PC-9 (cell line): ENCODE measurements at regions not wholly inside any gene's neighbourhood (a gene's known extent, or its start where the extent isn't known, plus 50 kb on each side); places are given as distances from the start of the nearest gene placed in this dataset.

ENCODE experiments used
- BruUV-seq: library from RNA; stranded (reverse); fragments of 400-500 nt; replicated peaks from 2 replicates; lab custom pipeline; 2021; lab: Mats Ljungman, UMichigan
- CTCF ChIA-PET: fragments of 300-600 bp; sonication (Branson Sonifier 250); formaldehyde crosslinking; loops from one replicate; lab custom pipeline; 2022; ENCODE audit warnings: antibody characterized with exemption; lab: Charles Lee
- POLR2A ChIA-PET: fragments of 300-600 bp; sonication (Branson Sonifier 250); formaldehyde crosslinking; loops from one replicate; lab custom pipeline; 2022; ENCODE audit warnings: antibody characterized with exemption; ENCODE audit not compliant: unreplicated experiment; lab: Charles Lee
- DNase-seq, 2 experiments: peaks; one replicate each; pipeline versions ENCODE4 v3.0.0 to v3.0.0-alpha.2; 2015 to 2022; ENCODE audit warnings: mixed read lengths in 1 of 2
- H2AFZ ChIP-seq: fragments of 200-600 bp; sonication (generic); 2 replicates; pipeline ENCODE4 v1.8.1; 2017; ENCODE audit warnings: antibody characterized with exemption
- H3F3A ChIP-seq: fragments of 200-600 bp; sonication (generic); 2 replicates; pipeline ENCODE4 v1.8.1; 2017; ENCODE audit warnings: antibody characterized with exemption, mild to moderate bottlenecking, low read depth; ENCODE audit not compliant: insufficient read depth
- H3K27ac ChIP-seq: fragments of 200-600 bp; sonication (generic); 2 replicates; pipeline ENCODE4 v1.6.1; 2016; ENCODE audit warnings: mixed run types
- H3K27me3 ChIP-seq: fragments of 200-600 bp; sonication (generic); 2 replicates; pipeline ENCODE4 v1.6.1; 2016; ENCODE audit warnings: low read depth, mixed run types; ENCODE audit not compliant: insufficient read depth
- H3K36me3 ChIP-seq: fragments of 200-600 bp; sonication (generic); 2 replicates; pipeline ENCODE4 v1.6.1; 2016; ENCODE audit warnings: low read depth, mixed run types
- H3K4me1 ChIP-seq: fragments of 200-600 bp; sonication (generic); replicated peaks from 2 replicates; pipeline ENCODE4 v1.6.1; 2016; ENCODE audit warnings: mixed run types; ENCODE audit not compliant: insufficient read depth
- H3K4me2 ChIP-seq: fragments of 200-600 bp; sonication (generic); 2 replicates; pipeline ENCODE4 v1.6.1; 2017; ENCODE audit warnings: mixed run types
- H3K4me3 ChIP-seq: fragments of 200-600 bp; sonication (generic); 2 replicates; pipeline ENCODE4 v1.6.1; 2016; ENCODE audit warnings: mixed run types
- H3K79me2 ChIP-seq: fragments of 200-600 bp; sonication (generic); 2 replicates; pipeline ENCODE4 v1.6.1; 2017; ENCODE audit warnings: low read depth, mixed run types
- H3K9me2 ChIP-seq: fragments of 200-600 bp; sonication (generic); 2 replicates; pipeline ENCODE4 v1.8.1; 2017; ENCODE audit warnings: mild to moderate bottlenecking; ENCODE audit not compliant: insufficient read depth
- H3K9me3 ChIP-seq: fragments of 200-600 bp; sonication (generic); 2 replicates; pipeline ENCODE4 v1.8.1; 2016; ENCODE audit warnings: low read depth; ENCODE audit not compliant: insufficient read depth
- H4K20me1 ChIP-seq: fragments of 200-600 bp; sonication (generic); 2 replicates; pipeline ENCODE4 v1.8.1; 2017; ENCODE audit not compliant: insufficient read depth
- CTCF ChIP-seq: fragments of 200-600 bp; sonication (generic); conservative IDR thresholded peaks from 2 replicates; pipeline ENCODE4 v1.6.1; 2017; ENCODE audit warnings: mixed run types, antibody characterized with exemption, mild to moderate bottlenecking, moderate library complexity
- EZH2 ChIP-seq: fragments of 200-600 bp; sonication (generic); IDR thresholded peaks from 2 replicates; pipeline ENCODE4 v1.8.0; 2017; ENCODE audit warnings: antibody characterized with exemption, low read depth
- intact Hi-C: fragments of 100-400 bp; cut with micrococcal nuclease; formaldehyde crosslinking; loops from one replicate; pipeline ENCODE4 v1.10.0; 2022; ENCODE audit not compliant: unreplicated experiment

GRCh38 chr1:234879147-234880080 lies 249.2 kb downstream of the TOMM20 start:
- Histone ChIP-seq H3K27me3 (no peaks in the 10 kb centered on the region), H2AFZ (no peak overlapping the region), H3K27ac (no peak overlapping the region), H4K20me1 (no peaks in the 10 kb centered on the region), H3F3A (peaks cover 30% of the 10 kb centered on the region), H3K36me3 (no peaks in the 10 kb centered on the region), H3K4me1 (peaks cover 40% of the 10 kb centered on the region), H3K4me3 (no peak overlapping the region), H3K4me2 (no peak overlapping the region), H3K9me2 (no peaks in the 10 kb centered on the region), H3K9me3 (no peaks in the 10 kb centered on the region), H3K79me2 (no peaks in the 10 kb centered on the region)
- CTCF ChIA-PET, result no interaction called here
- TF ChIP-seq CTCF (no peak), EZH2 (no peak)
- no peak for DNase-seq
- POLR2A ChIA-PET, result interaction anchor here (0.7 kb wide), 1 partner anchor 407 kb away, joined by 13 read pairs; no protein-coding TSS in a partner anchor
- intact Hi-C loops, result no loop called here
- BruUV-seq, result no TSS peak

GRCh38 chr1:234878288-234878687 lies 250.3 kb downstream of the TOMM20 start:
- POLR2A ChIA-PET, result interaction anchor here (0.6 to 0.7 kb wide), 2 partner anchors 273 to 277 kb away, joined by 5 to 8 read pairs; no protein-coding TSS in a partner anchor
- intact Hi-C loops, result no loop called here
- H3K4me1 ChIP-seq, result peaks cover 51% of the 10 kb centered on the region

GRCh38 chr1:234877761-234878160 lies 250.9 kb downstream of the TOMM20 start:
- Histone ChIP-seq H3K27ac (no peak overlapping the region), H3F3A (peaks cover 44% of the 10 kb centered on the region), H3K9me3 (no peaks in the 10 kb centered on the region), H3K79me2 (no peaks in the 10 kb centered on the region; the same call in 1 of the 2 replicates), H3K9me2 (no peaks in the 10 kb centered on the region), H3K4me3 (no peak overlapping the region), H3K36me3 (no peaks in the 10 kb centered on the region), H3K4me1 (peaks cover 56% of the 10 kb centered on the region), H4K20me1 (no peaks in the 10 kb centered on the region), H2AFZ (no peak overlapping the region), H3K4me2 (no peak overlapping the region), H3K27me3 (no peaks in the 10 kb centered on the region)
- ChIA-PET POLR2A (interaction anchor here (0.6 kb wide), 1 partner anchor 277 kb away, joined by 5 read pairs; no protein-coding TSS in a partner anchor), CTCF (no interaction called here)
- BruUV-seq, result no TSS peak
- TF ChIP-seq EZH2, result no peak
- TF ChIP-seq CTCF, result no peak
- no peak for DNase-seq
- intact Hi-C loops, result no loop called here

More at GRCh38 chr1:234878288-234878687, 250.3 kb downstream of the TOMM20 start:
- no peak for TF ChIP-seq EZH2
- no peak for TF ChIP-seq CTCF
- Histone ChIP-seq H2AFZ (no peak overlapping the region), H3K4me3 (no peak overlapping the region), H3K79me2 (no peaks in the 10 kb centered on the region; the same call in 1 of the 2 replicates), H3K36me3 (no peaks in the 10 kb centered on the region), H3K9me3 (no peaks in the 10 kb centered on the region), H3K4me2 (no peak overlapping the region), H4K20me1 (no peaks in the 10 kb centered on the region), H3K9me2 (no peaks in the 10 kb centered on the region), H3K27ac (no peak overlapping the region), H3K27me3 (no peaks in the 10 kb centered on the region), H3F3A (peaks cover 41% of the 10 kb centered on the region)
- DNase-seq, result no peak
- CTCF ChIA-PET, result no interaction called here
- BruUV-seq, result no TSS peak
